ENCODE measurements at regions not wholly inside any gene's neighbourhood (a gene's known extent, or its start where the extent isn't known, plus 50 kb on each side); places are given as distances from the start of the nearest gene placed in this dataset.
"Not testable (repeated sequence)": the region's sequence is repeated elsewhere in the genome, so short reads cannot be mapped to it uniquely, and the experiment has no call there.

- H3K4me3 ChIP-seq (ENCODE audit: low read depth, low read length) = no peak overlapping the region
- TF ChIP-seq CTCF (IDR thresholded peaks at IDR 0.05; ENCODE audit: low read depth, low read length) = no peak
- no peak for DNase-seq (ENCODE audit: low read depth, low spot score)
- in situ Hi-C loops (cut with HindIII; ENCODE audit: low sequenced_read_pairs) = no loop called here
These were observed 212.7 kb upstream of the EDNRB start for GRCh38 chr13:78131346-78131745.

- DNase-seq (ENCODE audit: low read depth, low spot score) = no peak
- in situ Hi-C loops (cut with HindIII; ENCODE audit: low sequenced_read_pairs) = no loop called here
- no peak for TF ChIP-seq CTCF (IDR thresholded peaks at IDR 0.05; ENCODE audit: low read depth, low read length)
- no peak overlapping the region for H3K4me3 ChIP-seq (ENCODE audit: low read depth, low read length)
These were observed 211.2 kb upstream of the EDNRB start for GRCh38 chr13:78129823-78130222.

GRCh38 chr13:78129359-78129758, 210.7 kb upstream of the EDNRB start:
- in situ Hi-C loops (cut with HindIII; ENCODE audit: low sequenced_read_pairs) = no loop called here
- H3K4me3 ChIP-seq (ENCODE audit: low read depth, low read length) = no peak overlapping the region
- DNase-seq (ENCODE audit: low read depth, low spot score) = no peak
- TF ChIP-seq CTCF (IDR thresholded peaks at IDR 0.05; ENCODE audit: low read depth, low read length) = no peak

GRCh38 chr13:78121459-78122348, 203.1 kb upstream of the EDNRB start:
- peak; percentile 73 for DNase-seq (ENCODE audit: low read depth, low spot score)
- no peak overlapping the region for H3K4me3 ChIP-seq (ENCODE audit: low read depth, low read length)
- peak; percentile 83 for TF ChIP-seq CTCF (IDR thresholded peaks at IDR 0.05; ENCODE audit: low read depth, low read length)
- in situ Hi-C loops (cut with HindIII; ENCODE audit: low sequenced_read_pairs) = no loop called here

GRCh38 chr13:78121001-78121400, 202.4 kb upstream of the EDNRB start:
- no peak overlapping the region for H3K4me3 ChIP-seq (ENCODE audit: low read depth, low read length)
- no peak for TF ChIP-seq CTCF (IDR thresholded peaks at IDR 0.05; ENCODE audit: low read depth, low read length)
- in situ Hi-C loops (cut with HindIII; ENCODE audit: low sequenced_read_pairs) = no loop called here
- DNase-seq (ENCODE audit: low read depth, low spot score) = no peak

- in situ Hi-C loops (cut with HindIII; ENCODE audit: low sequenced_read_pairs); H3K4me3 ChIP-seq (ENCODE audit: low read depth, low read length); DNase-seq (ENCODE audit: low read depth, low spot score): not testable (repeated sequence)
These were observed 201.5 kb upstream of the EDNRB start for GRCh38 chr13:78120144-78120543.

GRCh38 chr13:78117070-78117469, 198.4 kb upstream of the EDNRB start:
- H3K4me3 ChIP-seq (ENCODE audit: low read depth, low read length); DNase-seq (ENCODE audit: low read depth, low spot score); in situ Hi-C loops (cut with HindIII; ENCODE audit: low sequenced_read_pairs): not testable (repeated sequence)

Data from astrocyte of the spinal cord (primary cell).